Keratinocyte (primary cell): ENCODE measurements at regions not wholly inside any gene's neighbourhood (a gene's known extent, or its start where the extent isn't known, plus 50 kb on each side); places are given as distances from the start of the nearest gene placed in this dataset.

ENCODE experiments used
- DNase-seq: peaks from one replicate; pipeline ENCODE4 v3.0.0-alpha.2; 2011; ENCODE audit warnings: low read depth, missing footprints, low spot score
- FAIRE-seq: peaks from 2 replicates; lab custom pipeline; 2011; peaks lifted over from hg19 to GRCh38; lab: Jason Lieb, UNC
- H2AFZ ChIP-seq: 2 replicates; pipeline ENCODE4 v1.6.0; 2012; ENCODE audit warnings: low read length, control low read depth, inconsistent platforms; ENCODE audit not compliant: control insufficient read depth
- H3K27ac ChIP-seq: 2 replicates; pipeline ENCODE4 v1.5.1; 2011; ENCODE audit warnings: low read length; ENCODE audit not compliant: control insufficient read depth, insufficient read depth
- H3K27me3 ChIP-seq: 3 replicates; pipeline ENCODE4 v1.6.0; 2011; ENCODE audit warnings: low read length; ENCODE audit not compliant: control insufficient read depth, insufficient read depth; ENCODE audit errors: extremely low read depth
- H3K36me3 ChIP-seq, 2 experiments: 2 replicates in 1 of 2; 3 replicates in 1 of 2; pipeline ENCODE4 v1.5.1; 2011; ENCODE audit warnings: low read length in 2 of 2, mild to moderate bottlenecking in 1 of 2; ENCODE audit not compliant: control insufficient read depth in 2 of 2, insufficient read depth in 2 of 2; ENCODE audit errors: extremely low read depth in 1 of 2
- H3K4me1 ChIP-seq: 3 replicates; pipeline ENCODE4 v1.5.1; 2011; ENCODE audit warnings: low read length; ENCODE audit not compliant: control insufficient read depth, insufficient read depth; ENCODE audit errors: extremely low read depth
- H3K4me2 ChIP-seq: 3 replicates; pipeline ENCODE4 v1.6.0; 2011; ENCODE audit warnings: low read depth, low read length; ENCODE audit not compliant: control insufficient read depth, insufficient read depth; ENCODE audit errors: extremely low read depth
- H3K4me3 ChIP-seq, 3 experiments: fragments of 200-600 bp in 1 of 3; sonication (generic) in 1 of 3; 2 replicates in 2 of 3; 3 replicates in 1 of 3; pipeline ENCODE4 v1.5.1; 2011 to 2016; ENCODE audit warnings: low read length in 3 of 3, mild to moderate bottlenecking in 3 of 3, control low read depth in 2 of 3, inconsistent platforms in 1 of 3, low read depth in 1 of 3, mixed read lengths in 1 of 3, mixed run types in 1 of 3, moderate library complexity in 1 of 3; ENCODE audit not compliant: control insufficient read depth in 2 of 3, insufficient read depth in 2 of 3; ENCODE audit errors: extremely low read depth in 1 of 3
- H3K79me2 ChIP-seq: 2 replicates; pipeline ENCODE4 v1.6.0; 2012; ENCODE audit warnings: low read length; ENCODE audit not compliant: control insufficient read depth, insufficient read depth
- H3K9ac ChIP-seq: 3 replicates; pipeline ENCODE4 v1.6.0; 2011; ENCODE audit warnings: low read length; ENCODE audit not compliant: control insufficient read depth, insufficient read depth; ENCODE audit errors: extremely low read depth
- H3K9me1 ChIP-seq: 3 replicates; pipeline ENCODE4 v1.6.0; 2011; ENCODE audit warnings: low read length; ENCODE audit not compliant: control insufficient read depth, insufficient read depth; ENCODE audit errors: extremely low read depth
- H3K9me3 ChIP-seq: 2 replicates; pipeline ENCODE4 v1.5.1; 2012; ENCODE audit warnings: low read depth, low read length; ENCODE audit not compliant: control insufficient read depth
- H4K20me1 ChIP-seq: 3 replicates; pipeline ENCODE4 v1.6.0; 2011; ENCODE audit warnings: low read length; ENCODE audit not compliant: control insufficient read depth, insufficient read depth; ENCODE audit errors: extremely low read depth
- CTCF ChIP-seq, 3 experiments: IDR thresholded peaks in 1 of 3; conservative IDR thresholded peaks in 1 of 3; optimal IDR thresholded peaks in 1 of 3; 2 replicates in 2 of 3; 3 replicates in 1 of 3; pipeline versions ENCODE3 to v1.5.1; 2011; ENCODE audit warnings: low read length in 3 of 3, mild to moderate bottlenecking in 3 of 3, moderate library complexity in 2 of 3, control low read depth in 1 of 3, inconsistent platforms in 1 of 3; ENCODE audit not compliant: insufficient read depth in 2 of 3; ENCODE audit errors: extremely low read depth in 1 of 3
- EZH2 ChIP-seq: IDR thresholded peaks from one replicate; pipeline ENCODE4 v1.6.1; 2012; ENCODE audit warnings: inconsistent platforms, mild to moderate bottlenecking, low read length, moderate library complexity
- dilution Hi-C: fragments of 300-500 bp; cut with MboI; formaldehyde crosslinking; loops from one replicate; pipeline ENCODE4 v1.7.0; 2020; ENCODE audit warnings: low sequenced_read_pairs; ENCODE audit not compliant: extremely low pct_ligation_motif_present

- no peak overlapping the region for H2AFZ ChIP-seq
- no peaks in the 10 kb centered on the region for H3K9me1 ChIP-seq
- H3K27ac ChIP-seq, result no peak overlapping the region
- DNase-seq, result no peak
- no peaks in the 10 kb centered on the region for H4K20me1 ChIP-seq
- no peak for FAIRE-seq
- no peak for TF ChIP-seq EZH2
- peak; percentile 24 to 39 (median 31) for TF ChIP-seq CTCF (optimal IDR thresholded peaks at IDR 0.05 in 1 of 3, IDR thresholded peaks at IDR 0.05 in 1 of 3, conservative IDR thresholded peaks at IDR 0.05 in 1 of 3; ENCODE audit: extremely low read depth in 1 of 3, insufficient read depth in 2 of 3, low read length in 3 of 3)
- H3K9me3 ChIP-seq, result no peaks in the 10 kb centered on the region
- H3K4me1 ChIP-seq, result no peaks in the 10 kb centered on the region
- no peaks in the 10 kb centered on the region for H3K27me3 ChIP-seq
- H3K79me2 ChIP-seq, result no peaks in the 10 kb centered on the region
- no peaks in the 10 kb centered on the region for H3K36me3 ChIP-seq
- no peak overlapping the region for H3K9ac ChIP-seq
- dilution Hi-C loops, result no loop called here
- H3K4me2 ChIP-seq, result no peak overlapping the region
- H3K4me3 ChIP-seq, result no peak overlapping the region
Observed at GRCh38 chr2:59276033-59276432, 1034.9 kb upstream of the FANCL start.

- no peak overlapping the region for H2AFZ ChIP-seq
- TF ChIP-seq EZH2, result no peak
- TF ChIP-seq CTCF (optimal IDR thresholded peaks at IDR 0.05 in 1 of 3, IDR thresholded peaks at IDR 0.05 in 1 of 3, conservative IDR thresholded peaks at IDR 0.05 in 1 of 3; ENCODE audit: extremely low read depth in 1 of 3, insufficient read depth in 2 of 3, low read length in 3 of 3), result no peak
- FAIRE-seq (no peak), DNase-seq (no peak)
- H3K4me1 ChIP-seq, result no peaks in the 10 kb centered on the region
- no peaks in the 10 kb centered on the region for H3K27me3 ChIP-seq
- H3K79me2 ChIP-seq, result no peaks in the 10 kb centered on the region
- dilution Hi-C loops, result no loop called here
- H3K27ac ChIP-seq, result no peak overlapping the region
- no peak overlapping the region for H3K4me3 ChIP-seq
- no peaks in the 10 kb centered on the region for H3K9me1 ChIP-seq
- H3K9ac ChIP-seq, result no peak overlapping the region
- no peaks in the 10 kb centered on the region for H3K9me3 ChIP-seq
- H3K4me2 ChIP-seq, result no peak overlapping the region
- H4K20me1 ChIP-seq, result no peaks in the 10 kb centered on the region
- no peaks in the 10 kb centered on the region for H3K36me3 ChIP-seq
Observed at GRCh38 chr2:59266453-59266852, 1025.3 kb upstream of the FANCL start.
